ENCODE measurements at regions not wholly inside any gene's neighbourhood (a gene's known extent, or its start where the extent isn't known, plus 50 kb on each side); places are given as distances from the start of the nearest gene placed in this dataset.
A peak's percentile ranks its signal among the peaks of the same experiment; 100 is the strongest.
"Not testable (repeated sequence)": the region's sequence is repeated elsewhere in the genome, so short reads cannot be mapped to it uniquely, and the experiment has no call there.

DNA sequence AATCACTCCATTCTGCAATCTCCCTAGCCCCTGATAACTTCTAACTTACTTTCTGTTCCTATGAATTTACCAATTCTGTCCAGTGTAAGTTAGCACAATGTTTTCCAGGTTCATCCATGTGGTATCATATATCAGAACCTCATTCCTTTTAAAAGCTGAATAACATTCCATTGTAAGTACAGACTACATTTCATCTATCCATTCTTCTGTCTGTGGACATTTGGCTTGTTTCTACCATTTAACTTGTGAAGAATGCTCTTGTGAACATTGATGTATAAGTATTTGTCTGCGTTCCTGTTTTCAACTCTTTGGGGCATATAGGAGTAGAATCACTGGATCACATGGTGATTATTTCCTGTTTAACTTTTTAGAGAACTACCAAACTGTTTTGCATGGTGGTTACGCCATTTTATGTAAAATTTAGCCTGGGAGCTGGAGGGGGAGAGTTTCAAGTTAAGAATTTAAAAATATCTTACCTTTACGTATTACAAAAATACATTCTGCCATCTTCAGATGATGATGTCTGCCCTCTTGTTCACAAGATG lies 156.5 kb downstream of the BTBD3 start:
- H3K36me3 ChIP-seq (ENCODE audit: control insufficient read depth, insufficient read depth, low read length, severe bottlenecking), result no peaks in the 10 kb centered on the region
- H3K4me3 ChIP-seq (ENCODE audit: low read length), result no peak overlapping the region
- H3K9me3 ChIP-seq (ENCODE audit: control insufficient read depth, low read length), result no peaks in the 10 kb centered on the region
- peaks cover 3% of the 10 kb centered on the region for H3K4me1 ChIP-seq (ENCODE audit: control insufficient read depth, insufficient read depth, low read length)
- no peak for DNase-seq (ENCODE audit: low read depth)
- peaks cover 7% of the 10 kb centered on the region for H3K27me3 ChIP-seq (replicated peaks; ENCODE audit: control insufficient read depth, insufficient read depth, low read length)
- no peak overlapping the region for H3K9ac ChIP-seq (ENCODE audit: low read length)

GRCh38 chr20:12076200-12076599 lies 158.5 kb downstream of the BTBD3 start:
- DNase-seq (ENCODE audit: low read depth), result no peak
- Histone ChIP-seq H3K9ac (ENCODE audit: low read length) (no peak overlapping the region), H3K36me3 (ENCODE audit: control insufficient read depth, insufficient read depth, low read length, severe bottlenecking) (no peaks in the 10 kb centered on the region), H3K4me1 (ENCODE audit: control insufficient read depth, insufficient read depth, low read length) (peaks cover 3% of the 10 kb centered on the region), H3K9me3 (ENCODE audit: control insufficient read depth, low read length) (no peaks in the 10 kb centered on the region), H3K27me3 (replicated peaks; ENCODE audit: control insufficient read depth, insufficient read depth, low read length) (peaks cover 11% of the 10 kb centered on the region), H3K4me3 (ENCODE audit: low read length) (no peak overlapping the region)

- no peaks in the 10 kb centered on the region for H3K36me3 ChIP-seq (ENCODE audit: control insufficient read depth, insufficient read depth, low read length, severe bottlenecking)
- H3K27me3 ChIP-seq (replicated peaks; ENCODE audit: control insufficient read depth, insufficient read depth, low read length), result peaks cover 11% of the 10 kb centered on the region
- H3K9ac ChIP-seq (ENCODE audit: low read length), result no peak overlapping the region
- H3K9me3 ChIP-seq (ENCODE audit: control insufficient read depth, low read length), result no peaks in the 10 kb centered on the region
- peaks cover 3% of the 10 kb centered on the region for H3K4me1 ChIP-seq (ENCODE audit: control insufficient read depth, insufficient read depth, low read length)
- DNase-seq (ENCODE audit: low read depth), result no peak
- no peak overlapping the region for H3K4me3 ChIP-seq (ENCODE audit: low read length)
These were observed 160.2 kb downstream of the BTBD3 start for GRCh38 chr20:12077875-12078274.

- H3K4me1 ChIP-seq (ENCODE audit: control insufficient read depth, insufficient read depth, low read length), result peaks cover 3% of the 10 kb centered on the region
- H3K4me3 ChIP-seq (ENCODE audit: low read length), result no peak overlapping the region
- H3K36me3 ChIP-seq (ENCODE audit: control insufficient read depth, insufficient read depth, low read length, severe bottlenecking), result no peaks in the 10 kb centered on the region
- H3K9me3 ChIP-seq (ENCODE audit: control insufficient read depth, low read length), result no peaks in the 10 kb centered on the region
- H3K9ac ChIP-seq (ENCODE audit: low read length), result no peak overlapping the region
- no peak for DNase-seq (ENCODE audit: low read depth)
- peaks cover 11% of the 10 kb centered on the region for H3K27me3 ChIP-seq (replicated peaks; ENCODE audit: control insufficient read depth, insufficient read depth, low read length)
These were observed 161.8 kb downstream of the BTBD3 start for GRCh38 chr20:12079490-12079889.

DNA sequence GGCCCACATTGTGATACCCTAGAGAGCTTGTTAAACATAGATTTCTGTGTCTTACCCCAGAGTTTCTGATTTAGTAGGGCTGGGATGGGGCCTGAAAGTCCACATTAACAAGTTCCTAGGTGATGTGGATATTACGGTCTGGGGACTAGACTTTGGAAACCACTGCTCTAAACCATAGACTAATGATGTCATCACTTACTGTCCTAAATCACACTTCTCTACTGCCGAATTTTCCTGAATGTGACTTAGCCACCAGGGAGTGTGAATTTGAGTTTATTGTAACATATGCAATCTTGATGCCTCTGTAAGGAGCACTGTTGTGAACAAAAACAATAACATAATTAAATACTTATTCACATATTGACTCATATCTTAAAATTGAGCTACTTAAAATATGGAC lies 165.6 kb downstream of the BTBD3 start:
- no peaks in the 10 kb centered on the region for H3K36me3 ChIP-seq (ENCODE audit: control insufficient read depth, insufficient read depth, low read length, severe bottlenecking)
- H3K27me3 ChIP-seq (replicated peaks; ENCODE audit: control insufficient read depth, insufficient read depth, low read length), result peaks cover 5% of the 10 kb centered on the region
- H3K4me1 ChIP-seq (ENCODE audit: control insufficient read depth, insufficient read depth, low read length), result no peaks in the 10 kb centered on the region
- no peak overlapping the region for H3K9ac ChIP-seq (ENCODE audit: low read length)
- DNase-seq (ENCODE audit: low read depth), result no peak
- H3K4me3 ChIP-seq (ENCODE audit: low read length), result no peak overlapping the region
- H3K9me3 ChIP-seq (ENCODE audit: control insufficient read depth, low read length), result no peaks in the 10 kb centered on the region

- Histone ChIP-seq H3K36me3 (ENCODE audit: control insufficient read depth, insufficient read depth, low read length, severe bottlenecking) (no peaks in the 10 kb centered on the region), H3K27me3 (replicated peaks; ENCODE audit: control insufficient read depth, insufficient read depth, low read length) (peaks cover 3% of the 10 kb centered on the region), H3K4me3 (ENCODE audit: low read length) (no peak overlapping the region), H3K4me1 (ENCODE audit: control insufficient read depth, insufficient read depth, low read length) (no peaks in the 10 kb centered on the region), H3K9ac (ENCODE audit: low read length) (no peak overlapping the region), H3K9me3 (ENCODE audit: control insufficient read depth, low read length) (no peaks in the 10 kb centered on the region)
- DNase-seq (ENCODE audit: low read depth), result no peak
These were observed 166.8 kb downstream of the BTBD3 start for GRCh38 chr20:12084482-12084881.

DNA sequence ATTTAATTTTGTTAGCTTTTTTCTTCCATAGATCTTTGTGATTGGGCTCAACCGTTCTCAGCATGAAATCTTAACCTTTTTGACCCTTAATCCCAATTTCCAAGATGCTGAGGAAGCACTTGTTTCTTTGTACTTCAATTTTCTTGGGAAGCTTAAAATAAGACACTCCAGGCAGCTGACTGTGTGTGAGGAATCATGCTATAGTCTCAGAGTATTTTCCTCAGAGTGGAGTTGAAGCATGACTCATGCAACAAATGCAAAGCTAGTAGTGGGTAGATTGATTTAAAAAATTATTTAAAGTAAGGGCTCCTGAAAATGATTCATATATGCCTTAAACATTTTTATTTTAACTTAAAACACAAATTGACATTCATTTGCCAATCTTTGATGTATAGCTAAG lies 168.7 kb downstream of the BTBD3 start:
- H3K4me1 ChIP-seq (ENCODE audit: control insufficient read depth, insufficient read depth, low read length), result no peaks in the 10 kb centered on the region
- no peak overlapping the region for H3K4me3 ChIP-seq (ENCODE audit: low read length)
- H3K9me3 ChIP-seq (ENCODE audit: control insufficient read depth, low read length), result no peaks in the 10 kb centered on the region
- H3K9ac ChIP-seq (ENCODE audit: low read length), result no peak overlapping the region
- no peaks in the 10 kb centered on the region for H3K36me3 ChIP-seq (ENCODE audit: control insufficient read depth, insufficient read depth, low read length, severe bottlenecking)
- DNase-seq (ENCODE audit: low read depth), result peak; percentile 19
- no peaks in the 10 kb centered on the region for H3K27me3 ChIP-seq (replicated peaks; ENCODE audit: control insufficient read depth, insufficient read depth, low read length)

GRCh38 chr20:12090920-12091319 lies 173.2 kb downstream of the BTBD3 start:
- Histone ChIP-seq H3K9me3 (ENCODE audit: control insufficient read depth, low read length) (no peaks in the 10 kb centered on the region), H3K4me3 (ENCODE audit: low read length) (no peak overlapping the region), H3K27me3 (replicated peaks; ENCODE audit: control insufficient read depth, insufficient read depth, low read length) (no peaks in the 10 kb centered on the region), H3K36me3 (ENCODE audit: control insufficient read depth, insufficient read depth, low read length, severe bottlenecking) (no peaks in the 10 kb centered on the region), H3K9ac (ENCODE audit: low read length) (no peak overlapping the region), H3K4me1 (ENCODE audit: control insufficient read depth, insufficient read depth, low read length) (no peaks in the 10 kb centered on the region)
- DNase-seq (ENCODE audit: low read depth), result no peak

DNA sequence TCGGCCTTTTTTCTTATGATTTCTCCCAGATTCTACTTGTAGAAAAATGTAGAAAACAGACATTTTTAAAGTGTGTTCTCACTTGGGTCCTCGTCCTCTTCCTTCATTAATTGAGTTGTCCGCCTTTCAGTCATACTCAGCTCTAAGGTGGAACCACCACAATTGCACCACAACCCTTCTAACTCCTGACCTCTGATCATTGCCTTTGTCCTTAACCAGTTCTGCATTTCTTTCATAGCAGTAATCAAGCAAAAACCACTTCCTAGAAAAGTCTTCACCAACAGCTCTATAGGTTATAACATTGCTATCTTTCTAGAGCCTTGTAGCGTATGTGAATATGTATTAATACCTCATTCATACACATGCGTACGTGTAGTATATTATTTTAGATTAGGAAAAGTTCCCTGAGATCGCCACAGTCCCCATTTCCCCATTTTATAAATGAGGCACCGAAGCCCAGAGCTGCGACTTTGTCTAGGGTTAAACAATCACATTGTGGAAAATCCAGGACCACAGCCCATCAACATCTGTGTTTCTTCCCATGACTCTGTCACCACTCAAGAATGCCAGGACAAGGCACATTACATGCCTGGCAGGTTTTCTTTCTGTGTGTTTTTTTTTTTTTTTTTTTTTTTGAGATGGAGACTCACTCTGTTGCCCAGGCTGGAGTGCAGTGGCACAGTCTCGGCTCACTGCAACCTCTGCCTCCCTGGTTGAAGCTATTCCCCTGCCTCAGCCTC lies 175.5 kb downstream of the BTBD3 start:
- no peak overlapping the region for H3K9ac ChIP-seq (ENCODE audit: low read length)
- H3K4me3 ChIP-seq (ENCODE audit: low read length), result no peak overlapping the region
- H3K4me1 ChIP-seq (ENCODE audit: control insufficient read depth, insufficient read depth, low read length), result no peaks in the 10 kb centered on the region
- no peaks in the 10 kb centered on the region for H3K27me3 ChIP-seq (replicated peaks; ENCODE audit: control insufficient read depth, insufficient read depth, low read length)
- DNase-seq (ENCODE audit: low read depth), result no peak
- H3K9me3 ChIP-seq (ENCODE audit: control insufficient read depth, low read length), result no peaks in the 10 kb centered on the region
- H3K36me3 ChIP-seq (ENCODE audit: control insufficient read depth, insufficient read depth, low read length, severe bottlenecking), result no peaks in the 10 kb centered on the region

DNA sequence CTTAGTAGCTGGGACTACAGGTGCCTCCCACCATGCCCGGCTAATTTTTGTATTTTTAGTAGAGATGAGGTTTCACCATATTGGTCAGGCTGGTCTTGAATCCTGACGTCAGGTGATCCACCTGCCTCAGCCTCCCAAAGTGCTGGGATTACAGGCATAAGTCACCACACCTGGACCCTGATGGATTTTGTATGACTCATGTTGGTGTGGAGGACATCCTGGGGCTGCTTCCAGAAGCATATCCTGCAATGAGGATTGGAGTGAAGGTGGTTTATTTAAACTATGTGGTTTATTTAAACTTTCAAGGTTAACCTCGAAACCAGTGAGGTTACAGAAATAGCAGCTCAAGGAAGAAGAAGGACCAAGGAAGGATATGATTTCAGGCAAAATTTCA lies 176.1 kb downstream of the BTBD3 start:
- H3K36me3 ChIP-seq (ENCODE audit: control insufficient read depth, insufficient read depth, low read length, severe bottlenecking); H3K27me3 ChIP-seq (replicated peaks; ENCODE audit: control insufficient read depth, insufficient read depth, low read length); H3K9me3 ChIP-seq (ENCODE audit: control insufficient read depth, low read length); H3K4me1 ChIP-seq (ENCODE audit: control insufficient read depth, insufficient read depth, low read length); DNase-seq (ENCODE audit: low read depth); H3K4me3 ChIP-seq (ENCODE audit: low read length); H3K9ac ChIP-seq (ENCODE audit: low read length): not testable (repeated sequence)

GRCh38 chr20:12095180-12095920 lies 177.7 kb downstream of the BTBD3 start:
- Histone ChIP-seq H3K4me1 (ENCODE audit: control insufficient read depth, insufficient read depth, low read length) (no peaks in the 10 kb centered on the region), H3K9me3 (ENCODE audit: control insufficient read depth, low read length) (no peaks in the 10 kb centered on the region), H3K36me3 (ENCODE audit: control insufficient read depth, insufficient read depth, low read length, severe bottlenecking) (no peaks in the 10 kb centered on the region), H3K27me3 (replicated peaks; ENCODE audit: control insufficient read depth, insufficient read depth, low read length) (no peaks in the 10 kb centered on the region), H3K9ac (ENCODE audit: low read length) (no peak overlapping the region), H3K4me3 (ENCODE audit: low read length) (no peak overlapping the region)
- no peak for DNase-seq (ENCODE audit: low read depth)

All from adipocyte (in vitro differentiated cells).